Colonic mucosa (tissue), 4 donors: ENCODE measurements at regions not wholly inside any gene's neighbourhood (a gene's known extent, or its start where the extent isn't known, plus 50 kb on each side); places are given as distances from the start of the nearest gene placed in this dataset.

Experiments
- DNase-seq: peaks from one replicate; pipeline ENCODE4 v3.0.0-alpha.2; 2020
- H3K27ac ChIP-seq: fragments of 200-600 bp; one replicate; pipeline ENCODE4 v1.8.0; 2021
- H3K27me3 ChIP-seq: fragments of 200-600 bp; one replicate; pipeline ENCODE4 v1.8.0; 2021
- H3K36me3 ChIP-seq: fragments of 200-600 bp; one replicate; pipeline ENCODE4 v1.8.0; 2021
- H3K4me1 ChIP-seq: fragments of 200-600 bp; one replicate; pipeline ENCODE4 v1.8.0; 2021; ENCODE audit warnings: mild to moderate bottlenecking
- H3K4me3 ChIP-seq: fragments of 200-600 bp; one replicate; pipeline ENCODE4 v1.8.0; 2021
- H3K9ac ChIP-seq, 2 donors: one replicate each; pipeline ENCODE4 v1.7.0; 2013; ENCODE audit warnings: control low read depth in 2 of 2, low read depth in 2 of 2, low read length in 2 of 2
- H3K9me3 ChIP-seq: fragments of 200-600 bp; one replicate; pipeline ENCODE4 v1.8.0; 2021
- CTCF ChIP-seq: fragments of 200-600 bp; IDR thresholded peaks from one replicate; pipeline ENCODE4 v1.8.0; 2022; ENCODE audit warnings: antibody characterized with exemption, mild to moderate bottlenecking
- intact Hi-C: fragments of 100-400 bp; cut with DNase I; formaldehyde crosslinking; loops from one replicate; pipeline ENCODE4 v1.14.1; 2022
- donor health status: healthy.
- donor health status: DM: no; HTN: no; CAD: no.
- donor health status: DM: no; HTN: no; CAD: no.

- TF ChIP-seq CTCF = no peak
- DNase-seq = no peak
- H3K36me3 ChIP-seq = no peaks in the 10 kb centered on the region
- H3K9me3 ChIP-seq = no peaks in the 10 kb centered on the region
- H3K9ac ChIP-seq = no peak overlapping the region
- no peak overlapping the region for H3K27ac ChIP-seq
- intact Hi-C loops = no loop called here
- H3K4me1 ChIP-seq = no peaks in the 10 kb centered on the region
- H3K4me3 ChIP-seq = no peak overlapping the region
- H3K27me3 ChIP-seq = no peaks in the 10 kb centered on the region
Measured at GRCh38 chr18:37805773-37806404, 240.3 kb upstream of the CELF4 start.

GRCh38 chr18:37796823-37797349, 231.3 kb upstream of the CELF4 start:
- intact Hi-C loops = no loop called here
- Histone ChIP-seq H3K9ac (no peak overlapping the region), H3K4me3 (no peak overlapping the region), H3K4me1 (no peaks in the 10 kb centered on the region), H3K27ac (no peak overlapping the region), H3K36me3 (no peaks in the 10 kb centered on the region), H3K9me3 (no peaks in the 10 kb centered on the region), H3K27me3 (no peaks in the 10 kb centered on the region)
- no peak for TF ChIP-seq CTCF
- DNase-seq = no peak

GRCh38 chr18:37787452-37787851, 221.9 kb upstream of the CELF4 start:
- Histone ChIP-seq H3K4me1 (no peaks in the 10 kb centered on the region), H3K27me3 (no peaks in the 10 kb centered on the region), H3K4me3 (no peak overlapping the region), H3K36me3 (no peaks in the 10 kb centered on the region), H3K27ac (no peak overlapping the region), H3K9ac (no peak overlapping the region), H3K9me3 (no peaks in the 10 kb centered on the region)
- TF ChIP-seq CTCF = no peak
- no peak for DNase-seq
- intact Hi-C loops = no loop called here

- Histone ChIP-seq H3K27ac (no peak overlapping the region), H3K4me1 (no peaks in the 10 kb centered on the region), H3K27me3 (no peaks in the 10 kb centered on the region), H3K36me3 (no peaks in the 10 kb centered on the region), H3K9me3 (no peaks in the 10 kb centered on the region), H3K4me3 (no peak overlapping the region), H3K9ac (no peak overlapping the region)
- TF ChIP-seq CTCF = no peak
- intact Hi-C loops = no loop called here
- DNase-seq = no peak
Measured at GRCh38 chr18:37783771-37784170, 218.2 kb upstream of the CELF4 start.

- no peak for TF ChIP-seq CTCF
- no peak overlapping the region for H3K9ac ChIP-seq
- intact Hi-C loops = no loop called here
- H3K9me3 ChIP-seq = no peaks in the 10 kb centered on the region
- DNase-seq = no peak
- H3K4me1 ChIP-seq = no peaks in the 10 kb centered on the region
- no peaks in the 10 kb centered on the region for H3K36me3 ChIP-seq
- no peak overlapping the region for H3K4me3 ChIP-seq
- H3K27ac ChIP-seq = no peak overlapping the region
- H3K27me3 ChIP-seq = no peaks in the 10 kb centered on the region
Measured at GRCh38 chr18:37779220-37779619, 213.6 kb upstream of the CELF4 start.
